NCI-H2196 (cell line): ENCODE measurements at regions not wholly inside any gene's neighbourhood (a gene's known extent, or its start where the extent isn't known, plus 50 kb on each side); places are given as distances from the start of the nearest gene placed in this dataset.
"Not testable (repeated sequence)": the region's sequence is repeated elsewhere in the genome, so short reads cannot be mapped to it uniquely, and the experiment has no call there.

Experiments
- DNase-seq: peaks from one replicate; lab custom pipeline; 2025; ENCODE audit not compliant: unreplicated experiment; lab: John Stamatoyannopoulos, UW

DNA sequence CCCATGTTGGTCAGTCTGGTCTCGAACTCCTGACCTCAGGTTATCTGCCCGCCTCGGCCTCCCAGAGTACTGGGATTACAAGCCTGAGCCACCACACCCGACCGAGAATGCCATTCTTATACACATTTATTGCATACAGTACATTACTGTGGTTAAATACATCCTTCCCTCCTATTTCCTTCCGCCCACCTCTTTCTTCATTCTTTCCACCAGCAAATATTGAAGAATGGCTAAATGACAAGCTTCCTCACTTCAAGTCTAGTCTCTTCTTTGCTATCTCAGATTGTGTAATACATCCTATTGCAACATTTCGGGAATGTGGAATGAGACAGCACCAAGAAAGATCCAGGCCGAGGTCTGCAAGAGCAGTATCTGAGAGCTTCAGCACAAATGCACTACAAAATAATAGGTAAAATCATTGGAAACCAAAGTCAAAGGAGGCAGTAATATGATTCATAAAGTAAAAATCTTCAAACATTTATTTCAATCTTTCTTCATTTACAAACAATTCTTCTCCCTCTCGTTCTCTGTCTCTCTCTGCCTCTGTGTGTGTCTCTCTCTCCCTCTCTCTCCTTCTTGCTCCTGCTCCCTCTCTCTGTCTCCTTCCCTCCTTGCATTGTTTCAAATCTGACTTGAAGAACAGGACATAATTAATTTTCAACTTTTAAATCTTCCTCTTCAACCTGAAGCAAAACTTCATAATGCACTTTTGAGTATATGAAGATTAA, 94.7 kb upstream of the TGFBR2 start:
- no peak for DNase-seq

- no peak for DNase-seq
Measured at GRCh38 chr3:30512576-30512975, 93.8 kb upstream of the TGFBR2 start.

GRCh38 chr3:30513374-30514152, 92.8 kb upstream of the TGFBR2 start:
- DNase-seq, result no peak

GRCh38 chr3:30516238-30516637, 90.2 kb upstream of the TGFBR2 start:
- DNase-seq, result no peak

DNA sequence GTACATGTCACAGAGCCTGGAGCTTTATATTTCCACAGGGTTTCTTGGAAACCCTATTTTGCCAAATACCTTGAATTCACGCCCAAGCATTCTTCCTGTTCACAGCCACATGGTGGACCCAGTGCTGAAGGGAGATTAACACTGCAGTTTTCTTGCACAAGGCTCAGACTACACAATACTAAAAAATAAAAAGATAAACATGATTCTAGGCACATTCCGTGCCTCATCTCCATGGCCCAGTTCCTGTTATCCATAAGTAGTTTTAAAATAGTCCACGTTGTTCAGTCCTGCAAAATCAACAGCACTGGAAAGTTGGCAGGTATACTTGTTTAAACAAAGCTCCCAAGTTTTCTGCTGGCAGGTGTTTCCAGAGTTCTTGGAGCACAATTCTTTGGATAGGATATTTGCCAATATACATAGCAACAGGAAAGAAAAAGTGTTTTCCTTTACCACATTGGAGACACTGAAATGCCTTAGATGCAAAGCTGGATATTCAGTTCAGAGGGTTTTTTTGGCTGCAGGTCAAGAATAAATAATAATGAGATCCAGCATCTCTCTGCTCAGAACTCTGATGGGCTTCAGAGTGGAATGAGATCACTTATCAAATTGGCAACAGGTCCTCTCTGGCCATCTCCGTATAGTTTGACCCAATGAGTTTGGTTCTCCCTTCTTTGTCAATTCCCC, 88.1 kb upstream of the TGFBR2 start:
- no peak for DNase-seq

DNA sequence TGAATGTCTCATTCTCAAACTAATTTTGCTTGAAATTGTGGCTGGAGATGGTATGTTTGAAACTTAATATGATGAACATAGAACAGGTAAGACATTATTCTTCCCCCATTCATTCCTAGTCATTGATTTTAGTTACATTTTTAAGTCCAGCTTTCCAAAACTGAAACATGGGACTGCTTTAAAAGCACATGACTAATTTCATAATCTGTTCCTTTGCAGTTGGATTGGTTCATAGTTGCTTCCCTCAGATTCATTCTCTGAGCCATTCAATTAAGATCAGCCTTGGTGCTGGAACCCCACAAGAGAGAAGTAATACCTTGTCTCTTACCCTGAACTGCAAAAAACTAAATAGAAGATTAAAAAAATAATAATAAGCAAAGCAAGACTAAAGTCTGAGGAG, 87.5 kb upstream of the TGFBR2 start:
- no peak for DNase-seq

- no peak for DNase-seq
Measured at GRCh38 chr3:30520699-30521098, 85.7 kb upstream of the TGFBR2 start.

DNA sequence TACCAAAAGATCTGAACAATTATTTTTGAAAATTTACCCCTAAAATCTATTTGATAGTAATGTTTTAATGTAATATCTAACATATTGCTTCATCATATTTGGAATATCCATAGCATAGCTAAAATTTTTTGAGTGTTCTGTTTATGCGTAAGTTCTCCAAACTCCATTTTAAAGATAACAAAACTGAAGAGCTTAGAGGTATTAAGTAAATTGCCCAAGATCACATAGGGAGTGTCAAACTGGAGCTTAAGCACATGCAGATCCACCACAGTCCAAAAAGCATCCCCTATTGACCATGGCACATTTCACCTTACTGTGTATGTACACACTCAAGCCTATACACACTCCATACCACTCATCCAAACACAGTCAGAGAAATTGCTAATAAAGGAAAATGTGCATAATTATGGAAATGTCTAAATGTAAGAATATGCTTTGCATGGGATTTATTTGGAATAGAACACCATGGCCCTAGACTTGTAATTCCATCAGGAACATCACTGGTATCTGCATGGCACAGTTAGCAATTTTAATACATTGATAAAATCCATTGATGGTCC, 85.2 kb upstream of the TGFBR2 start:
- no peak for DNase-seq

DNA sequence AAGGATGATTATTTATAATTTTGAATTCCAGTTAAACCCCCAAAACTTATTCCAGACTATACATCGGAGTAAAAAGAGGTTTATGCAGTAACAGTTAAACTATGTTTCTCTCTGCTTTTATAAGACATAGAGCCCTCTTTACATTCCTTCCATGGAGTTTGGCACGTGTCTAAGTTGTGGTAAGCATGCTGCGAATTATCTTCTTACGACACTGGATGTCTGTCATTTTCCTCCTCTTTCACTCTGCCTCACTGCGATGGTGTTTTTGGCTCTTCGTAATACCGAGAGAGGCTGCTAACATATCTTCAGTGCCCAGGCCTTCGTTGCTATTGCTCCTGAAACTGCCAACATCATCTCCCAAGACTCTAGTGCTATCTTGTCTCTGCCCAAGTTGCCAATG, 83.9 kb upstream of the TGFBR2 start:
- no peak for DNase-seq

DNA sequence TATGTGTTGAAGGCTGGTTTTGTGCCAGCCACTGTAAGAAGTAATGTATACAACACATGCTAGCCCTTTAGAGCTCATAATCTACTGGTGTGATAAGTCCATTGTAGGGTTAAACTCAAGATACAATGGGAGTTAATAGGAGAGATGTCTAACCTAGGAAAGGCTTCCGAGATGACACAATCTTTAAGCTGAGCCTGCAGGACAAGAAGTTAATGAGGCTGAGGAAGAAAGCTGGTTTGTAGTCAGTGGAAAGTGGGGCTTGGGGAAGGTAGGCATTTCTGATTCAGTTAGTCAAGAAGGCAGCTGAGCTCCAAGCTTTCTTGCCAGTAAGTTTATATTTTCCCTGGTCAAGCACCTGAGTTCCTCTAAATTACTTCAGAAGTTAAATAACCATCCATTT, 83.0 kb upstream of the TGFBR2 start:
- DNase-seq, result no peak

- no peak for DNase-seq
Measured at GRCh38 chr3:30524357-30525040, 81.9 kb upstream of the TGFBR2 start.

GRCh38 chr3:30526031-30526430, 80.4 kb upstream of the TGFBR2 start:
- DNase-seq, result no peak

DNA sequence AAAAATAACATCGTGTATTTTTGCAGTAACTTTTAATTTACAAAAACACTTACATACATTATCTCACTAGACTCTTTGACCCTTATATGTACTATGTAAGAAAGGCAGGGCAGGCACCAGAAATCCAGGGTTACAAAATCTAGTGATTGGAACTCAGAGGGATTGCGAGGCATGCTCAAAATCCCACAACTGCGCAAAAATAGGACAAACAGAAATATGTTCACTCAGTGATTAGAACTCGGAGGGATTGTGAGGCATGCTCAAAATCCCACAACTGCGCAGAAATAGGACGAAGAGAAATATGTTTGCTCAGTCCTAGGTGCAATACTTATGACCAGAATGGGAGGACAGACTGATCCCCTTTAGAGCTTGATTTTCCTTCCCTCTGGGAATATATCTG, 79.2 kb upstream of the TGFBR2 start:
- no peak for DNase-seq

DNA sequence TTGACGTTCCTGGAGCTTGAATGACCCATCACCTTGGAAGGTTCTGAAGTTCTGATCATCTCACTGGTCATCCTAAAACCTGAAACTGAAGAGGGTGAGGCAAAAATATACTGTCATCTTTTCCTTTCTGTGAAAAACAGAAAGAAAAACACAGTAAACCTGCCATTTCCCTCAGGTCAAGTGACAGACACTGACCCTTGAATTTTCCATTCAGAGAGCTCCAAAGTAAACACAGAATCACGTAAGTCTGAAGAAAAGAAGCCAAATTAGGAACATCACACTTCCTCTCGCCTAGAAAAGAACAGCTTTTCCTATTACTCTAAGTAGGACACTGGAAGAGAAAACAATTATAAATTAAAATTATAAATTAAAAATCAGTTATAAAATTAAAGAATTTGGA, 78.7 kb upstream of the TGFBR2 start:
- DNase-seq, result no peak

- no peak for DNase-seq
Measured at GRCh38 chr3:30530084-30530483, 76.3 kb upstream of the TGFBR2 start.

DNA sequence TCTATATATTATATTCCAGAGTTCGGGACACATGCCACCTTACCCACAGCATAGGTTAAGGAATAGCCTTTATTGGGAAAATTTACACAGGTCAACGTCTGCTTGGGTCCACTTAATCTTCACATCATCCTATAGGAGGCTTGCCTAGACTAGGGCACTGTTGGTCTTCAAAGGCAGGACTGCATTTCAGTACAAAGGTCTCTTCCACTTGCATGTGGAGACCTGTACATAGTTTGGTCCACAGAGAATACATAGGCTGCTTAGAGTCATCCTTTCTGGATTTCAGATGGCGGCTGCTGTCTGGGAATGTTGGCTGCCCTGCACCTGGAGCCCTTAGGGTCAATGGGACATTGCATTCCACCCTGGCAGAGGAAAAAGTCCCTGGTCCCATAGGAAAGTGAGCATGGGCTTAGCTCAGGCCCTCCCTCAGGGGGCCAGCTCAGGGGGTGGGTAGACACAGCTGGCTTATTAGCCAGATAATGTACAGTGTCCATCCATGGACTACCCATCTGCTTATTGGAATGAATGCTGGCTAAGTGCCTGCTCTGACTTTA, 75.3 kb upstream of the TGFBR2 start:
- DNase-seq, result no peak

- DNase-seq, result no peak
Measured at GRCh38 chr3:30535525-30535924, 70.9 kb upstream of the TGFBR2 start.

DNA sequence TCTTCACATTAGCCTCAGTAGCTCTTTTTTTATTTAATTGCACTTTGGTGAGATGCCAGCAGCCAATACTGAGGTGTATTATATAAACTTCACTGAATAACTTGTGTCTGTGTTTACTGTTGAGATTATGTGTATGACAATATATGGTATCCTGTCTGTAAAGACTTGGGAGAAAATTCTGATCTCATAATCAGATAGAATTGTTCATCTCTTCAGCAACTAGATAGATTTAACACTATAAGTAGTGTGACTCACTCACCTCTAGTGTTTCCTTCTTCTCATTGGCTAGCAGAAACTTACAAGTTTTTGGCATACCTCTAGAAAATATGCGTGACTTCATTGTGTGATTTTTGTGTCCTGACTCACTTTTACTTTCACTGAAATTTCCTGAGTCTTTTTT, 67.6 kb upstream of the TGFBR2 start:
- DNase-seq, result no peak

DNA sequence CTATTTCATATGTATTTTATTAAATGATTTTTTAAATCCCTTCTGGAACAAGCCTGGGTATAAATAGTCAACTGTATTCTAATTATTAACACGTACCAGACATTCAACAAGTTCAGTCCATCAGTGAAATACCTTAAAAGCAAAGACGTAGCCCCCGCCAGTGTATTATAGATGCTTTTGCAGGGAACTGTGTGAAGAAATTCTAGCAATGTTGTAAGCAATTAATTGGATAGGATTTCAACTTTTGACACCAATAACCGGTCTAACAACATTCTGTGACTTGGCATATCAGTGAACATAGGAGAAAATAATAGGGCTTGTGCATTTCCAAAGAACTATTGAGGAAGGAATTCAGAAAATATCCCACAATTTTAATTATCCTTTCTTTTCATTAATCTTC, 67.2 kb upstream of the TGFBR2 start:
- DNase-seq, result no peak

GRCh38 chr3:30539772-30540171, 66.6 kb upstream of the TGFBR2 start:
- no peak for DNase-seq

DNA sequence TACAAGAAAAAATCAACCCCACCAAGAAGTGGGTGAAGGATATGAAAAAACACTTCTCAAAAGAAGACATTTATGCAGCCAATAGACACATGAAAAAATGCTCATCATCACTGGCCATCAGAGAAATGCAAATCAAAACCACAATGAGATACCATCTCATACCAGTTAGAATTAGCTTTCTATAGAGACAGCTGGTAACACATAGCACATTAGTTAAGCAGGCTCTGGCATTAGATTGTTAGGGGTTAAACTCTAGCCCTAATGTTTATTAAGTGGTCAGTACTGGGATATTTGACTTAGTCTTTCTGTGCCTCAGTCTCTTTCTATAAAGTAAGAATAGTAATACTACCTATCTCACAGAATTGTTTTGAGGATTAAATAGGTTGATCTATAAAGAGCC, 65.2 kb upstream of the TGFBR2 start:
- not testable (repeated sequence) for DNase-seq
